Testis (tissue), 2 donors: ENCODE measurements at regions not wholly inside any gene's neighbourhood (a gene's known extent, or its start where the extent isn't known, plus 50 kb on each side); places are given as distances from the start of the nearest gene placed in this dataset.

Source experiments
- DNase-seq: peaks from one replicate; pipeline ENCODE4 v3.0.0-alpha.2; 2019
- H3K27ac ChIP-seq, 2 donors: fragments of 200-600 bp; sonication (generic); one replicate each; pipeline ENCODE4 v1.5.1; 2019
- H3K27me3 ChIP-seq: fragments of 200-600 bp; sonication (generic); one replicate; pipeline ENCODE4 v1.5.1; 2019
- H3K36me3 ChIP-seq: fragments of 200-600 bp; sonication (generic); one replicate; pipeline ENCODE4 v1.5.1; 2017; ENCODE audit warnings: low read depth; ENCODE audit errors: missing control alignments
- H3K4me1 ChIP-seq: fragments of 200-600 bp; sonication (generic); one replicate; pipeline ENCODE4 v1.5.1; 2019
- H3K4me3 ChIP-seq, 2 donors: fragments of 200-600 bp; sonication (generic); one replicate each; pipeline ENCODE4 v1.5.1; 2017 to 2019
- H3K9me3 ChIP-seq: fragments of 200-600 bp; sonication (generic); one replicate; pipeline ENCODE4 v1.5.1; 2017
- CTCF ChIP-seq, 3 experiments: fragments of 450-650 bp in 2 of 3; fragments of 200-600 bp in 1 of 3; sonication (generic) in 1 of 3; IDR thresholded peaks; one replicate each; pipeline ENCODE4 v1.5.1; 2016 to 2019; ENCODE audit warnings: antibody characterized with exemption in 3 of 3, mild to moderate bottlenecking in 2 of 3, moderate library complexity in 1 of 3
- POLR2A ChIP-seq: fragments of 450-650 bp; IDR thresholded peaks from one replicate; pipeline ENCODE4 v1.6.1; 2017; ENCODE audit warnings: antibody characterized with exemption, mild to moderate bottlenecking, moderate library complexity
- WGBS, 2 donors: methylation state at CpG; one replicate each; pipeline ENCODE4 v1.1.5; 2018; 5-methylcytosine and 5-hydroxymethylcytosine counted together
- intact Hi-C: fragments of 100-400 bp; cut with DNase I; formaldehyde crosslinking; loops from one replicate; pipeline ENCODE4 v1.15.1; 2023; ENCODE audit warnings: low total_unique reads

- Histone ChIP-seq H3K36me3 (no peaks in the 10 kb centered on the region), H3K4me3 (no peak overlapping the region), H3K9me3 (no peaks in the 10 kb centered on the region), H3K4me1 (no peaks in the 10 kb centered on the region), H3K27me3 (no peaks in the 10 kb centered on the region), H3K27ac (no peak overlapping the region)
- 88 to 90% methylated on average over 2 of the region's 2 CpGs for WGBS, 2 donors
- TF ChIP-seq CTCF (IDR thresholded peaks at IDR 0.05) (no peak), POLR2A (no peak)
- no peak for DNase-seq
- intact Hi-C loops, result no loop called here
Observed at GRCh38 chr18:60883587-60883986, 449.6 kb upstream of the CDH20 start.

- no peaks in the 10 kb centered on the region for H3K9me3 ChIP-seq
- H3K27ac ChIP-seq, result no peak overlapping the region
- TF ChIP-seq POLR2A (no peak), CTCF (IDR thresholded peaks at IDR 0.05) (no peak)
- no peaks in the 10 kb centered on the region for H3K27me3 ChIP-seq
- 91 to 96% methylated on average over 6 of the region's 6 CpGs for WGBS, 2 donors
- H3K4me1 ChIP-seq, result no peaks in the 10 kb centered on the region
- H3K4me3 ChIP-seq, result no peak overlapping the region
- H3K36me3 ChIP-seq, result no peaks in the 10 kb centered on the region
- intact Hi-C loops, result no loop called here
- DNase-seq, result no peak
Observed at GRCh38 chr18:60888071-60888624, 445.1 kb upstream of the CDH20 start.

- 86% methylated on average over 2 of the region's 2 CpGs for whole genome bisulfite sequencing, 2 donors
- H3K27me3 ChIP-seq, result no peaks in the 10 kb centered on the region
- intact Hi-C loops, result no loop called here
- no peaks in the 10 kb centered on the region for H3K4me1 ChIP-seq
- no peaks in the 10 kb centered on the region for H3K36me3 ChIP-seq
- H3K27ac ChIP-seq, result no peak overlapping the region
- TF ChIP-seq CTCF (IDR thresholded peaks at IDR 0.05), result no peak
- H3K4me3 ChIP-seq, result no peak overlapping the region
- DNase-seq, result no peak
- H3K9me3 ChIP-seq, result no peaks in the 10 kb centered on the region
Observed at GRCh38 chr18:60889442-60889841, 443.8 kb upstream of the CDH20 start.

- intact Hi-C loops, result no loop called here
- Histone ChIP-seq H3K4me1 (no peaks in the 10 kb centered on the region), H3K27me3 (no peaks in the 10 kb centered on the region), H3K4me3 (no peak overlapping the region), H3K9me3 (no peaks in the 10 kb centered on the region), H3K36me3 (no peaks in the 10 kb centered on the region), H3K27ac (no peak overlapping the region)
- TF ChIP-seq CTCF (IDR thresholded peaks at IDR 0.05), result no peak
- TF ChIP-seq POLR2A, result no peak
- DNase-seq, result no peak
- WGBS, 2 donors, result 93 to 96% methylated on average over 5 of the region's 5 CpGs
Observed at GRCh38 chr18:60891936-60892335, 441.3 kb upstream of the CDH20 start.

- Histone ChIP-seq H3K27ac (no peak overlapping the region), H3K4me3 (no peak overlapping the region), H3K36me3 (no peaks in the 10 kb centered on the region), H3K27me3 (no peaks in the 10 kb centered on the region), H3K4me1 (no peaks in the 10 kb centered on the region), H3K9me3 (no peaks in the 10 kb centered on the region)
- DNase-seq, result no peak
- no peak for TF ChIP-seq POLR2A
- TF ChIP-seq CTCF (IDR thresholded peaks at IDR 0.05), result no peak
- intact Hi-C loops, result no loop called here
Observed at GRCh38 chr18:60892441-60892840, 440.8 kb upstream of the CDH20 start.
